ENCODE measurements at regions not wholly inside any gene's neighbourhood (a gene's known extent, or its start where the extent isn't known, plus 50 kb on each side); places are given as distances from the start of the nearest gene placed in this dataset.
"Not testable (repeated sequence)": the region's sequence is repeated elsewhere in the genome, so short reads cannot be mapped to it uniquely, and the experiment has no call there.

- no peak for DNase-seq (ENCODE audit: low spot score)
These were observed 648.1 kb downstream of the FSCB start for GRCh38 chr14:43858981-43859380.

- no peak for DNase-seq (ENCODE audit: low spot score)
These were observed 651.5 kb downstream of the FSCB start for GRCh38 chr14:43855556-43855955.

GRCh38 chr14:43853541-43853940 is 653.5 kb downstream of the FSCB start:
- no peak for DNase-seq (ENCODE audit: low spot score)

- DNase-seq (ENCODE audit: low spot score): no peak
These were observed 703.9 kb downstream of the FSCB start for GRCh38 chr14:43803076-43803689.

- no peak for DNase-seq (ENCODE audit: low spot score)
These were observed 711.4 kb downstream of the FSCB start for GRCh38 chr14:43795600-43796228.

- DNase-seq (ENCODE audit: low spot score): no peak
These were observed 713.5 kb downstream of the FSCB start for GRCh38 chr14:43793579-43793978.

- no peak for DNase-seq (ENCODE audit: low spot score)
These were observed 714.1 kb downstream of the FSCB start for GRCh38 chr14:43792980-43793379.

- DNase-seq (ENCODE audit: low spot score): no peak
These were observed 716.4 kb downstream of the FSCB start for GRCh38 chr14:43790681-43791080.

- DNase-seq (ENCODE audit: low spot score): no peak
These were observed 717.6 kb downstream of the FSCB start for GRCh38 chr14:43789458-43789857.

- DNase-seq (ENCODE audit: low spot score): no peak
These were observed 720.9 kb downstream of the FSCB start for GRCh38 chr14:43786066-43786762.

GRCh38 chr14:43784432-43784831 is 722.7 kb downstream of the FSCB start:
- DNase-seq (ENCODE audit: low spot score): not testable (repeated sequence)

- DNase-seq (ENCODE audit: low spot score): no peak
These were observed 728.0 kb downstream of the FSCB start for GRCh38 chr14:43778937-43779639.

GRCh38 chr14:43778570-43778936 is 728.5 kb downstream of the FSCB start:
- no peak for DNase-seq (ENCODE audit: low spot score)

- no peak for DNase-seq (ENCODE audit: low spot score)
These were observed 741.6 kb downstream of the FSCB start for GRCh38 chr14:43765474-43765873.

- no peak for DNase-seq (ENCODE audit: low spot score)
These were observed 742.6 kb downstream of the FSCB start for GRCh38 chr14:43764433-43764832.

GRCh38 chr14:43755707-43756106 is 751.4 kb downstream of the FSCB start:
- DNase-seq (ENCODE audit: low spot score): no peak

GRCh38 chr14:43754838-43755237 is 752.2 kb downstream of the FSCB start:
- DNase-seq (ENCODE audit: low spot score): no peak

GRCh38 chr14:43745746-43746145 is 761.3 kb downstream of the FSCB start:
- DNase-seq (ENCODE audit: low spot score): no peak

GRCh38 chr14:43735932-43736331 is 771.2 kb downstream of the FSCB start:
- no peak for DNase-seq (ENCODE audit: low spot score)

GRCh38 chr14:43729143-43729542 is 777.9 kb downstream of the FSCB start:
- DNase-seq (ENCODE audit: low spot score): no peak

GRCh38 chr14:43706900-43707299 is 800.2 kb downstream of the FSCB start:
- no peak for DNase-seq (ENCODE audit: low spot score)

- DNase-seq (ENCODE audit: low spot score): not testable (repeated sequence)
These were observed 808.4 kb downstream of the FSCB start for GRCh38 chr14:43698561-43699284.
